ENCODE measurements at regions not wholly inside any gene's neighbourhood (a gene's known extent, or its start where the extent isn't known, plus 50 kb on each side); places are given as distances from the start of the nearest gene placed in this dataset.

DNA sequence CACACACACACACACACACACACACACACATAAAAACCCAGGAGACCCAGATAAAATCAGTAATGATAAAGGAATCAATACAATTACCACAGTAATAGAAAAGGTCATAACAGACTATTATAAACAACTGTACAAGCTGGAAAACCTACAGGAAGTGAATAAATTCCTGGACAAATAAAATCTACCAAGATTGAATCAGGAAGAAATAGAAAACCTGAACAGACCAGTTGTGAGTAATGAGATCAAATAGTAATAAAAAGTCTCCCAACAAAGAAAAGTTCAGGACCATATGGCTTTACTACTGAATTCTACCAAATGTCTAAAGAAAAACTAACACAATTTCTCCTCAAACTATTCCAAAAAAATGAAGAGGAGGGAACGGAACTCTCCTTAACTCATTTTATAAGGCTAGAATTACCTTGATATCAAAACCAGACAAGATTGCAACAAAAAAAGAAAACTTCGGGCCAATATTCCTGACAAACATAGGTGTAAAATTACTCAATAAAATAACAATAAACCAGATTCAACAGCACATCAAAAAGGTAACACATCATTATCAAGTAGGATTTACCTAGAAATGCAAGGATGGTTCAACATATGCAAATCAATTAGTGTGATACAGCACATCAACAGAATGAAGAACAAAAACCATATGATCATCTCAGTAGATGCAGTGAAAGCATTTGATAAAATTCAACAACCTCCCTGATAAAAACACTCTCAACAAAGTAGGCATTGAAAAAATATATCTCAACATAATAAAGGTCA lies 325.2 kb upstream of the POU5F2 start:
- TF ChIP-seq, protein P1, sequence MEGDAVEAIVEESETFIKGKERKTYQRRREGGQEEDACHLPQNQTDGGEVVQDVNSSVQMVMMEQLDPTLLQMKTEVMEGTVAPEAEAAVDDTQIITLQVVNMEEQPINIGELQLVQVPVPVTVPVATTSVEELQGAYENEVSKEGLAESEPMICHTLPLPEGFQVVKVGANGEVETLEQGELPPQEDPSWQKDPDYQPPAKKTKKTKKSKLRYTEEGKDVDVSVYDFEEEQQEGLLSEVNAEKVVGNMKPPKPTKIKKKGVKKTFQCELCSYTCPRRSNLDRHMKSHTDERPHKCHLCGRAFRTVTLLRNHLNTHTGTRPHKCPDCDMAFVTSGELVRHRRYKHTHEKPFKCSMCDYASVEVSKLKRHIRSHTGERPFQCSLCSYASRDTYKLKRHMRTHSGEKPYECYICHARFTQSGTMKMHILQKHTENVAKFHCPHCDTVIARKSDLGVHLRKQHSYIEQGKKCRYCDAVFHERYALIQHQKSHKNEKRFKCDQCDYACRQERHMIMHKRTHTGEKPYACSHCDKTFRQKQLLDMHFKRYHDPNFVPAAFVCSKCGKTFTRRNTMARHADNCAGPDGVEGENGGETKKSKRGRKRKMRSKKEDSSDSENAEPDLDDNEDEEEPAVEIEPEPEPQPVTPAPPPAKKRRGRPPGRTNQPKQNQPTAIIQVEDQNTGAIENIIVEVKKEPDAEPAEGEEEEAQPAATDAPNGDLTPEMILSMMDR (optimal IDR thresholded peaks at IDR 0.05 in 1 of 3, IDR thresholded peaks at IDR 0.05 in 1 of 3, conservative IDR thresholded peaks at IDR 0.05 in 1 of 3; ENCODE audit: extremely low read depth in 1 of 3, insufficient read depth in 2 of 3, low read length in 3 of 3) = no peak
- TF ChIP-seq EZH2 (IDR thresholded peaks at IDR 0.05; ENCODE audit: low read length) = no peak

Measured in keratinocyte (primary cell).